Mesodermal cell (in vitro differentiated cells): ENCODE measurements at regions not wholly inside any gene's neighbourhood (a gene's known extent, or its start where the extent isn't known, plus 50 kb on each side); places are given as distances from the start of the nearest gene placed in this dataset.

ENCODE experiments used
- H3K27ac ChIP-seq: 2 replicates; pipeline ENCODE4 v1.7.0; 2013; ENCODE audit warnings: mild to moderate bottlenecking, low read depth, low read length, moderate library complexity; ENCODE audit not compliant: severe bottlenecking
- H3K36me3 ChIP-seq: 2 replicates; pipeline ENCODE4 v1.7.1; 2013; ENCODE audit warnings: mild to moderate bottlenecking, low read length, moderate library complexity; ENCODE audit not compliant: control insufficient read depth, insufficient read depth
- H3K4me1 ChIP-seq: one replicate; pipeline ENCODE4 v1.7.1; 2013; ENCODE audit warnings: mild to moderate bottlenecking, low read length; ENCODE audit not compliant: insufficient read depth, control insufficient read depth, poor library complexity, severe bottlenecking
- H3K4me3 ChIP-seq: 2 replicates; pipeline ENCODE4 v1.7.0; 2013; ENCODE audit warnings: low read length, control low read depth, mild to moderate bottlenecking; ENCODE audit not compliant: insufficient read depth, poor library complexity, severe bottlenecking; ENCODE audit errors: extremely low read depth
- H3K9me3 ChIP-seq: 2 replicates; pipeline ENCODE4 v1.7.1; 2013; ENCODE audit warnings: mild to moderate bottlenecking, low read length, moderate library complexity; ENCODE audit not compliant: control insufficient read depth
- WGBS, 2 experiments: methylation state at CpG; one replicate each; pipeline ENCODE4 v1.1.5; 2013; ENCODE audit warnings: missing lambda C conversion rate in 2 of 2; ENCODE audit not compliant: insufficient coverage in 2 of 2; 5-methylcytosine and 5-hydroxymethylcytosine counted together

DNA sequence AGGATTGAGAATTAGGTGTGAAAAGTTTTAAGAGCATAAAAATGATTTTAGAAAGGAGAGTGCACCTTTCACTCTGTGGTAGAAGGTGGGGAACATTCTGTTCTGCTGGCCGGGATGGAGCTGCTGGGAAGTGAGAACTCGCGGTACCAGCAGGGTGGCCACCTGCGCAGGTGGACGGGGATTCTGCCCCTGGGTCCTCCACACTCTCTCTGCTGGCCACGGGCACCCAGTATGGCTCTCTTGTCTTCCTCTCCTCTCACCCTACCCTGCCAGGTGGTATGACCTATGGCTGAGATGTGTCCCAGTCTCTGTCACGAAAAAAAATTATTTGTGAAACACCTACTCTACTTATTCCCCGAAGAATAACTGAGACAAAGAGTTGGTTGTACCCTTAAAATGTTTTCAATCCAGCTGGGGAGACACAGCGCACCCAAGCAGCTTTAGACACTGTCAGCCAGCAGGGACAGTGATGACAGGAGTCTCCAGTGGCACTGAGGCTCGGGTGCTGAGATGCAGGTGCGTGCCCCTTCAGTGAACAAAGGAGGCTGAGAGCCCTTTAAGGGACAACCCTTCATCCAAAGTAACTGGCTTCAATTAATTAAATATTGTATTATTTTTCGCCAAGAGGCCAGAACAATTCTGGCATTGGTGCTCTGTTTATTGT lies 195.4 kb downstream of the TBXT start:
- H3K9me3 ChIP-seq: no peaks in the 10 kb centered on the region
- H3K27ac ChIP-seq: no peak overlapping the region
- no peaks in the 10 kb centered on the region for H3K36me3 ChIP-seq
- no peak overlapping the region for H3K4me3 ChIP-seq
- WGBS, 2 experiments: 82 to 84% methylated on average over 6 to 9 of the region's 12 CpGs
- H3K4me1 ChIP-seq: no peaks in the 10 kb centered on the region

DNA sequence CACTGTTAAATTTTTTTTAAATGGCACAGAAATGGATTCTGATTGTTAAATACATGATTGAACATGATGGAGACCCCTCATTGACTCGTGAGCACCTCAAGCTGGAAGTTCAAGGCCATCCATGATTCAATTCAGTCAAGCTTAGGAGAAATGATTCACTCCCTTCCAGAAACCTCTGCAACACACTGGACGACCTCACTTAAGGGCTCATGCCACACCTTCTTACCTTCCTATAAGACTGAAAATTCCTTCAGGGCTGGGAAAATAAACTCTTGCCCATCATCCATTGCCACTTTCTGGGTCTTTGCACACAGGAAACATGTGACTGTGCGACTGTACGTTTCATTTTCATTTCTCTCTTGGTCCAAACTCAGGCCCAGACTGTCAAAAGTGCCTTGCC lies 196.4 kb downstream of the TBXT start:
- H3K27ac ChIP-seq: no peak overlapping the region
- no peaks in the 10 kb centered on the region for H3K36me3 ChIP-seq
- no peaks in the 10 kb centered on the region for H3K4me1 ChIP-seq
- H3K9me3 ChIP-seq: no peaks in the 10 kb centered on the region
- no peak overlapping the region for H3K4me3 ChIP-seq
- WGBS, 2 experiments: 92 to 94% methylated on average over 4 of the region's 4 CpGs

GRCh38 chr6:165970001-165970400 lies 197.7 kb downstream of the TBXT start:
- H3K27ac ChIP-seq: no peak overlapping the region
- no peaks in the 10 kb centered on the region for H3K36me3 ChIP-seq
- no peaks in the 10 kb centered on the region for H3K9me3 ChIP-seq
- H3K4me1 ChIP-seq: no peaks in the 10 kb centered on the region
- 60% methylated on average over 1 to 2 of the region's 4 CpGs for WGBS, 2 experiments
- no peak overlapping the region for H3K4me3 ChIP-seq

DNA sequence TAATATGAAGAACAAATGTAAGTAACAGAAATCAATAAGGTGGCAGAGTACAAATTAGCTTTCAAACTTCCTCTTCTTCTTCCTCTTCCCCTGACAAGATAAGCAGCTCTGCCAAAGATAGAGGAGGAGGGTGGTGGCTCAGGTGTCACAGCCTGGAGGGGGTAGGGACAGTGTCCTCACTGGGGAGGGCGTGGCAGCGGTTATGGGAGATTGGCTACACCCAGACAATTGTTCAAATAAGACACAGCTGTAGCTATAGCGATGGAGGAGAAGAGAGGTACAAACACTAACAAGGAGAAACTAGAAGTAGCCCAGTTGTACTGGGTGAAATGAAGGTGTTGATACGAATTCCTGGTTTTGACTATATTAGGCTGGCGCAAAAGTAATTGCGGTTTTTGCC lies 198.5 kb downstream of the TBXT start:
- Histone ChIP-seq H3K4me3 (no peak overlapping the region), H3K27ac (no peak overlapping the region), H3K4me1 (no peaks in the 10 kb centered on the region), H3K9me3 (no peaks in the 10 kb centered on the region), H3K36me3 (no peaks in the 10 kb centered on the region)
- 66 to 100% methylated on average over 2 of the region's 6 CpGs for WGBS, 2 experiments

DNA sequence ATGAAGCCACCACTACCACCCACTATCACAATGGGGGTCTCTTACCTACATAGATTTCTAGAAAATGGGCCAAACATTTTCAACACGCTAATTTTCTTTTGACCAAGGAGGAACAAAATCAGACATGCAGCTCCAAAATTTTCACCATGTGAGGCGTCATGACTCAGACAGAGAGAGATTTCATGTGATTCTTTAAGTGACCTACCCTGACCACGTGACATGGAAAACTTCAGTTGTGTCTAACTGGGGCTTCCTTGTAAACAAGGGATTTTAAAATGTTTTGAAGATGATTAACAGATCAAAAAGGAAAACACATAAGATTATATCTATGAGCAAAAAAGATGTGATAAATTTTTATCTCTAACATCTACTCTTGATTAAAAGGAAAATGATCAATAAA lies 199.2 kb downstream of the TBXT start:
- Histone ChIP-seq H3K27ac (no peak overlapping the region), H3K36me3 (no peaks in the 10 kb centered on the region), H3K4me3 (no peak overlapping the region), H3K9me3 (no peaks in the 10 kb centered on the region), H3K4me1 (no peaks in the 10 kb centered on the region)
- 82 to 88% methylated on average over 1 to 3 of the region's 3 CpGs for WGBS, 2 experiments

- H3K4me1 ChIP-seq: no peaks in the 10 kb centered on the region
- H3K9me3 ChIP-seq: no peaks in the 10 kb centered on the region
- no peaks in the 10 kb centered on the region for H3K36me3 ChIP-seq
- H3K4me3 ChIP-seq: no peak overlapping the region
- no peak overlapping the region for H3K27ac ChIP-seq
- WGBS, 2 experiments: 82 to 88% methylated on average over 4 to 5 of the region's 5 CpGs
Observed at GRCh38 chr6:165967810-165968407, 199.7 kb downstream of the TBXT start.

DNA sequence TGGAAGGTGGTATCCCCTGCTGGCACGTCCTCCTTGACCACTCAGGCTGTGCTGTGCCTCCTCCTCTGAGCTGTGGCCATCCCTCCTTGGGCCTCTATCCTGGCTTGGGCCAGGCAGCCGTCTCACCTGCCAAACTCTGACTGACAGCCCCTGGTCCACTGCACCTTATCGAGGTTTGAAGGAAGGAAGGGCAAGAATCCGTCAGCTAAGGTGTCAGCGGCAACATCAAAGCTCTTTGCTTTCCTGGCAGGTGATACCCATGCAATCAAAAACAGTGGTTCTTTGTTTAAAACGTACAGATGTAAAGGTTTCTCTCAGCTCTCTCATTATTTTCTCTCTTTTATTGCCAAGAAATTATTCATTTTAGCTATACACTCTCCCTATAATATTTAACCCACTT lies 203.9 kb downstream of the TBXT start:
- Histone ChIP-seq H3K4me3 (no peak overlapping the region), H3K9me3 (no peaks in the 10 kb centered on the region), H3K27ac (no peak overlapping the region), H3K36me3 (no peaks in the 10 kb centered on the region), H3K4me1 (no peaks in the 10 kb centered on the region)
- 75 to 88% methylated on average over 5 to 6 of the region's 6 CpGs for WGBS, 2 experiments

GRCh38 chr6:165962366-165962765 lies 205.3 kb downstream of the TBXT start:
- H3K27ac ChIP-seq: no peak overlapping the region
- H3K36me3 ChIP-seq: no peaks in the 10 kb centered on the region
- 87 to 91% methylated on average over 6 to 7 of the region's 7 CpGs for WGBS, 2 experiments
- H3K9me3 ChIP-seq: peaks cover 7% of the 10 kb centered on the region
- no peak overlapping the region for H3K4me3 ChIP-seq
- H3K4me1 ChIP-seq: no peaks in the 10 kb centered on the region

DNA sequence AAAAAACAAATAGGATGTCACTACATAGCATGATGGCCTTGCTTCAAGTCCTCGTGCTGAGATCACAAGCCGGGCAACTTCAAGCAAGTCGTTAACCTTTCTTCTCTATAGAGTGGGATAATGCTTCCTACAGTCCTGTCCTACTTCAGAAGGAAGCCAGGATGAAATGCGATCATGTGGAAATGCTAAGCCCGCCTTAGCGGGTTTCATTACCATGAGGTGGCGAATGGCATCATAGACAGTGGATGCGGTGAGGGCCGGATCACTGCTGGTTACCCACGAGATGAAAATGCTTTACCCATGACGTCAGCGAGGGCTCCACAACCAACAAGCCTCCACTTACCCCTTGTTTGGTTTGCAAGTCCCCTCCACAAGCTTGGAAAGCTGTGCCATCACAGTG lies 206.4 kb downstream of the TBXT start:
- Histone ChIP-seq H3K4me3 (no peak overlapping the region), H3K27ac (no peak overlapping the region), H3K4me1 (no peaks in the 10 kb centered on the region), H3K9me3 (peaks cover 7% of the 10 kb centered on the region), H3K36me3 (no peaks in the 10 kb centered on the region)
- WGBS, 2 experiments: 83 to 86% methylated on average over 9 of the region's 12 CpGs

DNA sequence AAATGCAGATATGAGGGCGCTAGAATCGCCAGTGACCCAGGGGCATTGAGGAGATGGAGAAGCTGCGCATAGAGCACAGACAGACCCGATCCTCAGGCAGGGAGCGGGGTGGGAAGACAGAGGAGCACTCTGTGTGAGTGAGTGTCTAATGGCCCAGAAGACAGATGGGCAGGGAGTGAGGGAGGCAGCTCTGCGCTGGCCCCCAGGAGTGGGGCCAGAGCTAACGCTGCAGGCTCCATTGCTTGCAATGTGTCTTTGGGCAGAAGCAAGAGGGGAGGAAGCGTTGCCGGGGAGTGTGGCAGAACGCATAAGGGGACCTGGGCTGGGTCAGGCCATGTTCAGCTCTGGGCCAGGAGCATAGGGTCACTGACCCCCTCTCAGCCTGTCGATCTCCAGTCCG lies 207.0 kb downstream of the TBXT start:
- H3K4me1 ChIP-seq: no peaks in the 10 kb centered on the region
- no peaks in the 10 kb centered on the region for H3K36me3 ChIP-seq
- WGBS, 2 experiments: 89 to 90% methylated on average over 8 to 12 of the region's 12 CpGs
- H3K9me3 ChIP-seq: peaks cover 7% of the 10 kb centered on the region
- no peak overlapping the region for H3K27ac ChIP-seq
- H3K4me3 ChIP-seq: no peak overlapping the region

DNA sequence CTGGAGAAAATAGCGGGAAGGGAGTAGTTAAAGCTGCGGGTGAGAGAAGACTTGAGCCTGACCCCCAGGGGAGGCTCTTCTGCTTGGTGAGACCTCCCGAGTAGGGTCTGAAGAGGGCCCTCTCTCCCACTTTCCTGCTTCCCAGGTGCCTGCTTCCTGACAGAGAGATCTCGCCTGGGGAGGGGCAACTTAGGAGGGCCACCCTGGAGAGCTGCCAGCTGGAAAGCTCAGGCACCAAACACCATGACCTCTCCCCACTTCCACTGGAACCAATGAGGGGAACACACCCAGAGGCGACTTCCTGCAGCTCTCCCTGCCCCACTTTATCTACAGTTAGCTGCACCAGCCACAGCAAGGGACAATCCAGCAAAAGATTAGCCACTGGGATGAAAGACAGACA lies 208.0 kb downstream of the TBXT start:
- no peaks in the 10 kb centered on the region for H3K4me1 ChIP-seq
- no peaks in the 10 kb centered on the region for H3K36me3 ChIP-seq
- H3K27ac ChIP-seq: no peak overlapping the region
- no peak overlapping the region for H3K4me3 ChIP-seq
- H3K9me3 ChIP-seq: peaks cover 7% of the 10 kb centered on the region
- 80 to 88% methylated on average over 2 to 4 of the region's 5 CpGs for WGBS, 2 experiments
